GM20000 (cell line): ENCODE measurements at regions not wholly inside any gene's neighbourhood (a gene's known extent, or its start where the extent isn't known, plus 50 kb on each side); places are given as distances from the start of the nearest gene placed in this dataset.

Experiments used
- DNase-seq: peaks from one replicate; pipeline ENCODE4 v3.0.0; 2012; ENCODE audit warnings: low spot score
- TF ChIP-seq, protein P1 (sequence below): IDR thresholded peaks from 2 replicates; pipeline ENCODE4 v1.5.1; 2012; ENCODE audit warnings: mild to moderate bottlenecking, control low read depth; ENCODE audit errors: extremely low read depth, missing control alignments

DNA sequence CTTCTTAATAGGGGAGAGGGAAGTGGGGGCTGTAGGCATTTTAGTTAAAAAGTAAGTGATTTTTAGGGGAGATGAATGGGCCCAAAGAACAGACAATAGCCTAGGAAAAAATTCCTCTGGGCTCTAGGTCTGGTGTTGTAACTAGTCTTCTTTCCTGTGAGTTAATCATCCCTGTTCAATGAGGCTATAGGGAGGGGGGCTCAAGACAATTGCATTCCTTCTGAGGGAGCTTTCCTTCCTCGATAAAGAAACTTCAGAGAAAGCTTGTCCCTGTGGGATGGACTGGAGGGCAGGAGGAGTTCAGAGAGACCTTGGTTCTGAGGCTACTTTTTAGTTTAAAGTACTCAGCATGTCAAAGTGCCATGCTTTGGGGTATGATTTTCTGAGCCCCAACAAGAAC lies 127.2 kb downstream of the BBS10 start:
- DNase-seq: no peak
- TF ChIP-seq, protein P1, sequence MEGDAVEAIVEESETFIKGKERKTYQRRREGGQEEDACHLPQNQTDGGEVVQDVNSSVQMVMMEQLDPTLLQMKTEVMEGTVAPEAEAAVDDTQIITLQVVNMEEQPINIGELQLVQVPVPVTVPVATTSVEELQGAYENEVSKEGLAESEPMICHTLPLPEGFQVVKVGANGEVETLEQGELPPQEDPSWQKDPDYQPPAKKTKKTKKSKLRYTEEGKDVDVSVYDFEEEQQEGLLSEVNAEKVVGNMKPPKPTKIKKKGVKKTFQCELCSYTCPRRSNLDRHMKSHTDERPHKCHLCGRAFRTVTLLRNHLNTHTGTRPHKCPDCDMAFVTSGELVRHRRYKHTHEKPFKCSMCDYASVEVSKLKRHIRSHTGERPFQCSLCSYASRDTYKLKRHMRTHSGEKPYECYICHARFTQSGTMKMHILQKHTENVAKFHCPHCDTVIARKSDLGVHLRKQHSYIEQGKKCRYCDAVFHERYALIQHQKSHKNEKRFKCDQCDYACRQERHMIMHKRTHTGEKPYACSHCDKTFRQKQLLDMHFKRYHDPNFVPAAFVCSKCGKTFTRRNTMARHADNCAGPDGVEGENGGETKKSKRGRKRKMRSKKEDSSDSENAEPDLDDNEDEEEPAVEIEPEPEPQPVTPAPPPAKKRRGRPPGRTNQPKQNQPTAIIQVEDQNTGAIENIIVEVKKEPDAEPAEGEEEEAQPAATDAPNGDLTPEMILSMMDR: no peak

DNA sequence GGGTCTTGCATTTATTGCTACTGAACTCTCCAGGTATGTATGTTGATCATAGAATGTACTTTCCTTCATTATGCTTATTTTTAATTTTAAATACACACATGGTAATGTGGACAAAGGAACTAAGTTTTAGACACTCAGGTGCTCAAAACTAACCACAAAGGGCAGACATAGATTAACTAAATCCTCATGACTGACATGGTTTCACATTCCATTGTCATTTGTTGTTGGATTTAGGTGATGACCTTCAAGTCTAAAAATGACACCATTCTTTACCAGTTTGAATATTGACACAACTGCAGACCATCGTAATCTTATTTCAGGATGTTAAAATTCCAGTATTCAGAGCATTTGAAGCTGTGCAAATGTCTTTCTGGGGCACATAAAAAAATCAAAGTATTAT lies 128.4 kb downstream of the BBS10 start:
- TF ChIP-seq, protein P1: no peak
- DNase-seq: no peak

DNA sequence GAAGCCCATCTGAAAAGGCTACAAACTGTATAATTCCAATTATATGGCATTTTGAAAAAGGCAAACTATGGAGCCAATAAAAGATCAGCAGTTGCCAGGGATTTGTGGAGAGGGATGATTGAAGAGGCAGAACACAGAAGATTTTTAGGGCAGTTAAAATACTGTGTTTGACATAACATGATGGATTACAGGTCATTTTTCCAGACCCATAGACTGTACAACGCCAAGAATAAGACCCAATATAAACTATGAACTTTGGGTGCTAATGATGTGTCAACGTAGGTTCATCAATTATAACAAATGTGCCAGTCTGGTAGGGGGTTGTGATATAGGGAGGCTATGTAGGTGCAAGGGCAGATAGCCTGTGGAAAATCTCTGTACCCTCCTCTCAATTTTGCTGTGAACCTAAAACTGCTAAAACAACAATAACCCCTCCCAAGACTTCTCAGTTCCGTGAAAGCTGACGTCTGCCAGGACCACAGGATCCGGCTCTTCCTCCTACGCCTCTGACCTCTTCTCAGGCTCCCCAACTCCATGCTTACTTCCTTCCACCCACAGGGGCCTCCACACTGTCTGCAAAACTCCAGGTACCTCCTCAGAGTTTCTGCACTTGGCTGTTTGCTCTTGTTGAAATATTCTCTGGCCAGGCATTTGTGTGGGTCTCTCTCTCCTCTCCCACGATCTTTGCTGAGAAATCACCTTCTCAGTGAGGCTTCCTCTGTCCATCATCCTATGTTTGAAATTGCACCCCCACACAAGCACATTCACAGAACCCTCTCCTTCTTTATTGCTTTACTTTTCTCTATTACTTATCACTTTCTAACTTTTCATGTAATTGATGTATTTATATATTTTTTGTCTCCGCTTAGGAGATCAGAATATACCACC lies 131.4 kb downstream of the BBS10 start:
- TF ChIP-seq, protein P1: no peak
- no peak for DNase-seq

DNA sequence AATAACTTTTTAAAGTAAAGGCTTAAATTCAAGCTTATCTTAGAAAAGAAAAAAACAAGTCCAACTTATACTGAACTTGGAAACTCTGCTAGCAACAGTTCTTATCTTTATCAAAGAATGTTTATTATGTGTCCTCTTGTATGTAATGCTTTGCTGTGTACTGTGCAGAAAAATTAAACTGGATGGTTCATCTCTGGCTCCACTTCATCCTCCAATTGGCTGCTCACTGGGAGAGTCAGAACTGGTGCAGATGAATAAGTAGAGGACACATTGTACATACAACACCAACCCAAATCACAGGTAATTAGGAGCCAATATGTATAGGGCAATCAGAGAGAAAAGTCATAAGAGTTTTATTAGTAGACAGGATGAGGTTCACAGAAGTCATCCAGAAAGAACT lies 123.6 kb upstream of the NAP1L1 start:
- DNase-seq: no peak
- TF ChIP-seq, protein P1: no peak

DNA sequence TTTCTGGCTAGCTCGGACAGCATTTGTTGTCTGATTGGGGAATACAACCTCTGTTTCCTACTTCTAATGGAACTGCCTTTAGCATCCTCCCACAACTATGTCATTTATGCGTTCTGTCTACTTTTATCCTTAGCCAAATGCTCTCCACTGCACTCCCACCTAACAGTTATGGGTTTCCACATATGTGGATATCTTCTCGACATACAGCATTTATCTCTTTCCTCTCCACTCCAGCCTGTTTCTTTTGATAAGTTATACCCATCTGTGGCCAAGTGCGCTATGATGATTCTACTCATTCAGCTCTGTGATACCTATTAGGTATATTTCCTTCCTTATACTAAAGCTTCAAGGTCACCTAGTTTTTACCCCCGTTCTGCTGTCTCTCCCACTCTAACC lies 122.2 kb upstream of the NAP1L1 start:
- TF ChIP-seq, protein P1: no peak
- no peak for DNase-seq

DNA sequence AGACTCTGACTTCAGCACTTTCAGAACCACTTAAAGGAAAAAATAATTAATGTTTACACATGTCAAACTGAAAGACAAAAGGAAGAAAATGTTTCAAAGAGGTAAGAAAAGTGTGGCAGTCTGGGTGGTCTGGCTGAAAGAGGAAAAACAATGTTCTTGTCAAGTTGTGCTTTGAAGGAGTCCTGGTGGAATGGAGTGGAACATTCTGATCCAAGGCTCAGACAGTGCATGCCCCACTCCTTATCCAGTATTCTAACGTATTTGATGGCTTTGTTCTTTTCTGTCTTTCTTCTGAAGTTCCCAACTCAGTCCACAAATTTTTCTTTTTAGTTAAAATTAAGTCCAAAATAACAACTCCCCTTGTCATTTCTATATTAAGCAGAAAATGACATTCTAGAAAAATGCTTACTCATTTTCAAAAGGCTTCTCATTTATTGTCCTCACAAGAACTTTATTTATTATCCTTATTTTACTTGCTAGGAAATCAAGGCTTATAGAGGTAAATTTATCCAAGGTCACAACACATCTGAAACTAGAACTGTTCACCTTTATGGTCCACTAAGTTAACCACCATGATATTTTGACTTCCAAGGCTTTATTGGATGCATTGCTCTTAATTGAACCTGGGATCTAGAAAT lies 121.7 kb upstream of the NAP1L1 start:
- TF ChIP-seq, protein P1: no peak
- DNase-seq: no peak

DNA sequence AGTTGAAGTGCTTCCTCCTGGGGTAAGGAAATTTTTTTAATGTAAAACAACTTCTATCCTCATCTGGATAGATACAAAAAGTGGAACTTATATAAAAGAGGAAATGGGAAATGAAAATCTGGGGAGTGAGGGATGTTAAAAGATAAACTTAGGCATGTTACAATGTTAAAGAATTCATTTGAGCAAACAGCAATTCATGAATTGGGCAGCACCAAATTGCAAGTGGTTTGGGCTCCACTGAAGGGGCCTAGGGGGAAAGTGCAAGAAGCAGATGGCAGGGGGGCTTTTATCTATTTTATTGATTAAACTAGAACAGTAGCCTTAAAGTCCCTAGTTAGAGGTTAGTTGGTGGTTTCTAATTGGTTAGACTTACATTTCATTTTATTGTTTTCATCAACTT lies 118.1 kb upstream of the NAP1L1 start:
- TF ChIP-seq, protein P1: no peak
- DNase-seq: no peak
